ENCODE measurements at regions not wholly inside any gene's neighbourhood (a gene's known extent, or its start where the extent isn't known, plus 50 kb on each side); places are given as distances from the start of the nearest gene placed in this dataset.

DNA sequence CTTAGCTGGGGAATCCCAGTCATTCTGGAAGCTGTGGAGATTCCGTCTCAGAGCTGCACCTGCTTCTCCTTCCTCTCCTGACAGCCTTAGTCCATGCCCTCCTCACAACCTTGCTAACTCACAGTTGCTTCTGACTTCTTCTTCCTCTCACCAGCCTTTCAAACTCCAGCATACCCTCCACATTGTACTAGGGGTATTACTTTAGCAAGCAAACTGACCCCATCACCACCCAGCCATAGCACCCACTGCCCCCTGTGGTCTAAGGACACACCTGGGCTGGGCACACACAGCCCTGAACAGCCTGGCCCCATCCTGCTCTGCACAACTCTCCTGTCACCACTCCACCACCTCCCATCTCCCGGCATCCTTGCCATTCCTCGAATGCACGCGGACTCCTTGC, 208.2 kb downstream of the FBXO15 start:
- H3K36me3 ChIP-seq (ENCODE audit: control insufficient read depth in 1 of 2, insufficient read depth in 2 of 2, low read depth in 1 of 2, low read length in 2 of 2): no peaks in the 10 kb centered on the region
- H2AK5ac ChIP-seq (ENCODE audit: low read length, severe bottlenecking): no peak overlapping the region
- no peak overlapping the region for H3K9ac ChIP-seq (ENCODE audit: low read length)
- no peaks in the 10 kb centered on the region for H3K79me1 ChIP-seq (replicated peaks; ENCODE audit: low read length, poor library complexity, severe bottlenecking)
- H3K4me2 ChIP-seq (ENCODE audit: low read length, poor library complexity, severe bottlenecking): no peak overlapping the region
- no peak overlapping the region for H3K27ac ChIP-seq (ENCODE audit: low read length, poor library complexity, severe bottlenecking)
- no peak overlapping the region for H3K14ac ChIP-seq (ENCODE audit: low read length in 2 of 2)
- no peak overlapping the region for H3K4ac ChIP-seq (ENCODE audit: low read depth in 1 of 2, low read length in 2 of 2)
- H4K8ac ChIP-seq (ENCODE audit: low read length): no peak overlapping the region
- peaks cover 0 to 18% of the 10 kb centered on the region in 2 experiments for H3K27me3 ChIP-seq (ENCODE audit: control insufficient read depth in 1 of 2, insufficient read depth in 1 of 2, low read length in 2 of 2)
- no peak overlapping the region for H3K23ac ChIP-seq (ENCODE audit: low read length in 2 of 2)
- no peak overlapping the region for H4K91ac ChIP-seq (ENCODE audit: low read length)
- H2BK12ac ChIP-seq (ENCODE audit: low read length in 2 of 2): no peak overlapping the region
- WGBS: 97% methylated on average over 5 of the region's 5 CpGs
- no peak overlapping the region for H2BK5ac ChIP-seq (ENCODE audit: low read depth, low read length, poor library complexity, severe bottlenecking)
- DNase-seq: no peak
- H2BK120ac ChIP-seq (ENCODE audit: low read depth, low read length): no peak overlapping the region
- no peak overlapping the region for H3K4me3 ChIP-seq (ENCODE audit: insufficient read depth in 1 of 2, low read depth in 1 of 2, low read length in 2 of 2)
- H2AFZ ChIP-seq (ENCODE audit: low read depth, low read length): no peak overlapping the region
- H2BK15ac ChIP-seq (ENCODE audit: low read depth, poor library complexity, severe bottlenecking): no peak overlapping the region
- H3K4me1 ChIP-seq (ENCODE audit: control insufficient read depth, insufficient read depth, low read depth, low read length): no peaks in the 10 kb centered on the region
- H3K9me3 ChIP-seq (ENCODE audit: control insufficient read depth, low read length): no peaks in the 10 kb centered on the region
- H3K18ac ChIP-seq (ENCODE audit: low read depth in 1 of 2, low read length in 2 of 2): no peak overlapping the region

DNA sequence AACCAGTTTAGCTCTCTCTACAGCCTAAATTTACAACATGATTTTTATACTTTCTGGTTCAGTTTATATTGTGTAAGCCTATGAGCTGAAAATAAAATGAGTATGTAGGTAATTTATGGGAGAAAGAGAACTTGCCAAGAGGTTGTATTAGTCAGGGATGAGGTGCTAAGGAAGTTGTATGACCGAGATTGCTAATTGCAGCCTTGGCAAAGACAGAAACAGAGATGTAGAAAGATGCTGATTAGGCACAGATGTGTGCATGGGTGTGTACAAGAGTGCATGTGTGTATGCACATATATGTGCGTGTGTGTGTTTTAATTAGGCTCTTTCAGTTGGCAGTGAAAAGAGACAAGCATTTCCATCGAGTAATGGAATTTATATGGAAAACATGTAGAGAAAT, 213.9 kb downstream of the FBXO15 start:
- no peak overlapping the region for H3K4me3 ChIP-seq (ENCODE audit: insufficient read depth in 1 of 2, low read depth in 1 of 2, low read length in 2 of 2)
- H2BK5ac ChIP-seq (ENCODE audit: low read depth, low read length, poor library complexity, severe bottlenecking): no peak overlapping the region
- H3K4ac ChIP-seq (ENCODE audit: low read depth in 1 of 2, low read length in 2 of 2): no peak overlapping the region
- H3K79me1 ChIP-seq (replicated peaks; ENCODE audit: low read length, poor library complexity, severe bottlenecking): no peaks in the 10 kb centered on the region
- H2BK15ac ChIP-seq (ENCODE audit: low read depth, poor library complexity, severe bottlenecking): no peak overlapping the region
- no peak overlapping the region for H3K9ac ChIP-seq (ENCODE audit: low read length)
- no peak for DNase-seq
- no peak overlapping the region for H3K27ac ChIP-seq (ENCODE audit: low read length, poor library complexity, severe bottlenecking)
- peaks cover 0 to 4% of the 10 kb centered on the region in 2 experiments for H3K27me3 ChIP-seq (ENCODE audit: control insufficient read depth in 1 of 2, insufficient read depth in 1 of 2, low read length in 2 of 2)
- H3K18ac ChIP-seq (ENCODE audit: low read depth in 1 of 2, low read length in 2 of 2): no peak overlapping the region
- no peak overlapping the region for H3K14ac ChIP-seq (ENCODE audit: low read length in 2 of 2)
- H4K8ac ChIP-seq (ENCODE audit: low read length): no peak overlapping the region
- H3K36me3 ChIP-seq (ENCODE audit: control insufficient read depth in 1 of 2, insufficient read depth in 2 of 2, low read depth in 1 of 2, low read length in 2 of 2): no peaks in the 10 kb centered on the region
- no peak overlapping the region for H4K91ac ChIP-seq (ENCODE audit: low read length)
- H2AK5ac ChIP-seq (ENCODE audit: low read length, severe bottlenecking): no peak overlapping the region
- no peaks in the 10 kb centered on the region for H3K4me1 ChIP-seq (ENCODE audit: control insufficient read depth, insufficient read depth, low read depth, low read length)
- no peaks in the 10 kb centered on the region for H3K9me3 ChIP-seq (ENCODE audit: control insufficient read depth, low read length)
- H2BK12ac ChIP-seq (ENCODE audit: low read length in 2 of 2): no peak overlapping the region
- no peak overlapping the region for H2BK120ac ChIP-seq (ENCODE audit: low read depth, low read length)
- no peak overlapping the region for H3K4me2 ChIP-seq (ENCODE audit: low read length, poor library complexity, severe bottlenecking)
- H2AFZ ChIP-seq (ENCODE audit: low read depth, low read length): no peak overlapping the region
- 88% methylated on average over 3 of the region's 3 CpGs for WGBS
- H3K23ac ChIP-seq (ENCODE audit: low read length in 2 of 2): no peak overlapping the region

- Histone ChIP-seq H2AFZ (ENCODE audit: low read depth, low read length) (no peak overlapping the region), H3K4me1 (ENCODE audit: control insufficient read depth, insufficient read depth, low read depth, low read length) (no peaks in the 10 kb centered on the region), H2BK5ac (ENCODE audit: low read depth, low read length, poor library complexity, severe bottlenecking) (no peak overlapping the region), H2BK15ac (ENCODE audit: low read depth, poor library complexity, severe bottlenecking) (no peak overlapping the region), H3K36me3 (ENCODE audit: control insufficient read depth in 1 of 2, insufficient read depth in 2 of 2, low read depth in 1 of 2, low read length in 2 of 2) (no peaks in the 10 kb centered on the region), H4K91ac (ENCODE audit: low read length) (no peak overlapping the region), H3K27ac (ENCODE audit: low read length, poor library complexity, severe bottlenecking) (no peak overlapping the region), H3K27me3 (ENCODE audit: control insufficient read depth in 1 of 2, insufficient read depth in 1 of 2, low read length in 2 of 2) (peaks cover 0 to 2% of the 10 kb centered on the region in 2 experiments), H3K4me2 (ENCODE audit: low read length, poor library complexity, severe bottlenecking) (no peak overlapping the region), H2AK5ac (ENCODE audit: low read length, severe bottlenecking) (no peak overlapping the region), H3K4me3 (ENCODE audit: insufficient read depth in 1 of 2, low read depth in 1 of 2, low read length in 2 of 2) (no peak overlapping the region), H4K8ac (ENCODE audit: low read length) (no peak overlapping the region), H3K9ac (ENCODE audit: low read length) (no peak overlapping the region), H3K18ac (ENCODE audit: low read depth in 1 of 2, low read length in 2 of 2) (no peak overlapping the region), H2BK12ac (ENCODE audit: low read length in 2 of 2) (no peak overlapping the region), H3K4ac (ENCODE audit: low read depth in 1 of 2, low read length in 2 of 2) (no peak overlapping the region), H3K14ac (ENCODE audit: low read length in 2 of 2) (no peak overlapping the region), H2BK120ac (ENCODE audit: low read depth, low read length) (no peak overlapping the region), H3K23ac (ENCODE audit: low read length in 2 of 2) (no peak overlapping the region), H3K79me1 (replicated peaks; ENCODE audit: low read length, poor library complexity, severe bottlenecking) (no peaks in the 10 kb centered on the region), H3K9me3 (ENCODE audit: control insufficient read depth, low read length) (no peaks in the 10 kb centered on the region)
- DNase-seq: no peak
- WGBS: 93% methylated on average over 3 of the region's 4 CpGs
These were observed 214.7 kb downstream of the FBXO15 start for GRCh38 chr18:73932976-73933375.

GRCh38 chr18:73927496-73927895, 220.1 kb downstream of the FBXO15 start:
- H3K4ac ChIP-seq (ENCODE audit: low read depth in 1 of 2, low read length in 2 of 2): no peak overlapping the region
- no peak overlapping the region for H2BK12ac ChIP-seq (ENCODE audit: low read length in 2 of 2)
- H2AK5ac ChIP-seq (ENCODE audit: low read length, severe bottlenecking): no peak overlapping the region
- H3K9me3 ChIP-seq (ENCODE audit: control insufficient read depth, low read length): no peaks in the 10 kb centered on the region
- no peak overlapping the region for H3K23ac ChIP-seq (ENCODE audit: low read length in 2 of 2)
- H2BK15ac ChIP-seq (ENCODE audit: low read depth, poor library complexity, severe bottlenecking): no peak overlapping the region
- no peaks in the 10 kb centered on the region for H3K36me3 ChIP-seq (ENCODE audit: control insufficient read depth in 1 of 2, insufficient read depth in 2 of 2, low read depth in 1 of 2, low read length in 2 of 2)
- H3K27me3 ChIP-seq (ENCODE audit: control insufficient read depth in 1 of 2, insufficient read depth in 1 of 2, low read length in 2 of 2): no peaks in the 10 kb centered on the region
- no peak overlapping the region for H3K4me2 ChIP-seq (ENCODE audit: low read length, poor library complexity, severe bottlenecking)
- H3K9ac ChIP-seq (ENCODE audit: low read length): no peak overlapping the region
- H3K27ac ChIP-seq (ENCODE audit: low read length, poor library complexity, severe bottlenecking): no peak overlapping the region
- H4K91ac ChIP-seq (ENCODE audit: low read length): no peak overlapping the region
- H3K4me3 ChIP-seq (ENCODE audit: insufficient read depth in 1 of 2, low read depth in 1 of 2, low read length in 2 of 2): no peak overlapping the region
- no peak overlapping the region for H2BK5ac ChIP-seq (ENCODE audit: low read depth, low read length, poor library complexity, severe bottlenecking)
- H3K14ac ChIP-seq (ENCODE audit: low read length in 2 of 2): no peak overlapping the region
- H3K18ac ChIP-seq (ENCODE audit: low read depth in 1 of 2, low read length in 2 of 2): no peak overlapping the region
- no peaks in the 10 kb centered on the region for H3K79me1 ChIP-seq (replicated peaks; ENCODE audit: low read length, poor library complexity, severe bottlenecking)
- WGBS: 89% methylated on average over 2 of the region's 2 CpGs
- no peak for DNase-seq
- no peak overlapping the region for H4K8ac ChIP-seq (ENCODE audit: low read length)
- H2BK120ac ChIP-seq (ENCODE audit: low read depth, low read length): no peak overlapping the region
- no peaks in the 10 kb centered on the region for H3K4me1 ChIP-seq (ENCODE audit: control insufficient read depth, insufficient read depth, low read depth, low read length)
- H2AFZ ChIP-seq (ENCODE audit: low read depth, low read length): no peak overlapping the region
